GM12801 (cell line): ENCODE measurements at regions not wholly inside any gene's neighbourhood (a gene's known extent, or its start where the extent isn't known, plus 50 kb on each side); places are given as distances from the start of the nearest gene placed in this dataset.

Source experiments
- CTCF ChIP-seq: IDR thresholded peaks from one replicate; pipeline ENCODE4 v1.5.1; 2011; ENCODE audit warnings: control low read depth; ENCODE audit not compliant: insufficient read length; ENCODE audit errors: extremely low read depth

GRCh38 chr14:65928995-65929394, 516.5 kb downstream of the FUT8 start:
- TF ChIP-seq CTCF: no peak

GRCh38 chr14:65933400-65934069, 521.0 kb downstream of the FUT8 start:
- no peak for TF ChIP-seq CTCF

GRCh38 chr14:65934070-65934435, 521.5 kb downstream of the FUT8 start:
- TF ChIP-seq CTCF: no peak

GRCh38 chr14:65936342-65936975, 523.9 kb downstream of the FUT8 start:
- no peak for TF ChIP-seq CTCF

GRCh38 chr14:65937079-65937959, 524.8 kb downstream of the FUT8 start:
- no peak for TF ChIP-seq CTCF

- no peak for TF ChIP-seq CTCF
Measured at GRCh38 chr14:65937960-65938316, 525.4 kb downstream of the FUT8 start.

GRCh38 chr14:65938738-65939137, 526.2 kb downstream of the FUT8 start:
- TF ChIP-seq CTCF: no peak
